Endodermal cell (in vitro differentiated cells): ENCODE measurements at regions not wholly inside any gene's neighbourhood (a gene's known extent, or its start where the extent isn't known, plus 50 kb on each side); places are given as distances from the start of the nearest gene placed in this dataset.

Experiments used
- DNase-seq: peaks from one replicate; pipeline ENCODE4 v3.0.0-alpha.2; 2017
- H3K27ac ChIP-seq: 2 replicates; pipeline ENCODE4 v1.5.1; 2013; ENCODE audit warnings: mild to moderate bottlenecking, low read depth, low read length, moderate library complexity
- H3K27me3 ChIP-seq: 2 replicates; pipeline ENCODE4 v1.6.1; 2013; ENCODE audit warnings: mild to moderate bottlenecking, low read length, moderate library complexity; ENCODE audit not compliant: insufficient read depth, control insufficient read depth, poor library complexity, severe bottlenecking
- H3K36me3 ChIP-seq: 2 replicates; pipeline ENCODE4 v1.7.0; 2013; ENCODE audit warnings: mild to moderate bottlenecking, low read length, moderate library complexity; ENCODE audit not compliant: control insufficient read depth, insufficient read depth
- H3K4me1 ChIP-seq: one replicate; pipeline ENCODE4 v1.7.0; 2013; ENCODE audit warnings: low read length; ENCODE audit not compliant: control insufficient read depth, insufficient read depth
- H3K4me3 ChIP-seq: 2 replicates; pipeline ENCODE4 v1.5.1; 2013; ENCODE audit warnings: mild to moderate bottlenecking, low read length, moderate library complexity
- H3K9ac ChIP-seq: 2 replicates; pipeline ENCODE4 v1.6.1; 2013; ENCODE audit warnings: mild to moderate bottlenecking, low read length, moderate library complexity; ENCODE audit not compliant: poor library complexity, severe bottlenecking; ENCODE audit errors: extremely low read depth
- H3K9me3 ChIP-seq: 2 replicates; pipeline ENCODE4 v1.6.1; 2013; ENCODE audit warnings: mild to moderate bottlenecking, low read length, moderate library complexity; ENCODE audit not compliant: control insufficient read depth
- H3K27ac Mint-ChIP-seq: 2 replicates; pipeline ENCODE4 v1.8.0; 2020; ENCODE audit warnings: mixed read lengths
- H3K27me3 Mint-ChIP-seq: 2 replicates; pipeline ENCODE4 v1.8.0; 2021; ENCODE audit warnings: mild to moderate bottlenecking, mixed read lengths; ENCODE audit not compliant: insufficient read depth
- H3K36me3 Mint-ChIP-seq: 2 replicates; pipeline ENCODE4 v1.8.0; 2020; ENCODE audit warnings: low read depth, mixed read lengths
- H3K4me1 Mint-ChIP-seq: 2 replicates; pipeline ENCODE4 v1.8.0; 2020; ENCODE audit warnings: mixed read lengths
- H3K4me3 Mint-ChIP-seq: 2 replicates; pipeline ENCODE4 v1.8.0; 2020; ENCODE audit warnings: mild to moderate bottlenecking, moderate library complexity, mixed read lengths
- H3K9me3 Mint-ChIP-seq: 2 replicates; pipeline ENCODE4 v1.8.0; 2020; ENCODE audit warnings: mild to moderate bottlenecking, mixed read lengths
- CTCF ChIP-seq: fragments of 200-600 bp; sonication (generic); conservative IDR thresholded peaks from 2 replicates; pipeline ENCODE4 v1.5.0; 2021; ENCODE audit warnings: antibody characterized with exemption, mild to moderate bottlenecking
- WGBS, 2 experiments: methylation state at CpG; one replicate each; pipeline versions ENCODE4 v1.1.5 to v1.1.7; 2013; ENCODE audit warnings: missing lambda C conversion rate in 2 of 2, mixed read lengths in 1 of 2; ENCODE audit not compliant: insufficient coverage in 1 of 2, insufficient read length in 1 of 2; 5-methylcytosine and 5-hydroxymethylcytosine counted together

GRCh38 chr7:17248527-17248926 lies 49.9 kb upstream of the AHR start:
- no peaks in the 10 kb centered on the region for H3K36me3 ChIP-seq
- H3K36me3 Mint-ChIP-seq, result no peaks in the 10 kb centered on the region
- no peaks in the 10 kb centered on the region for H3K27me3 ChIP-seq
- H3K27me3 Mint-ChIP-seq, result no peaks in the 10 kb centered on the region
- no peak for DNase-seq
- WGBS, 2 experiments, result no CpG with 5 or more reads among the region's 2 CpGs
- H3K4me3 Mint-ChIP-seq, result no peak overlapping the region
- peaks cover 8% of the 10 kb centered on the region for H3K4me1 Mint-ChIP-seq
- no peak overlapping the region for H3K4me3 ChIP-seq
- H3K27ac Mint-ChIP-seq, result no peak overlapping the region
- no peak overlapping the region for H3K9ac ChIP-seq
- no peaks in the 10 kb centered on the region for H3K4me1 ChIP-seq
- H3K9me3 ChIP-seq, result peaks cover 4% of the 10 kb centered on the region
- H3K27ac ChIP-seq, result no peak overlapping the region
- no peaks in the 10 kb centered on the region for H3K9me3 Mint-ChIP-seq
- no peak for TF ChIP-seq CTCF
